H1 (cell line): ENCODE measurements at regions not wholly inside any gene's neighbourhood (a gene's known extent, or its start where the extent isn't known, plus 50 kb on each side); places are given as distances from the start of the nearest gene placed in this dataset.

Experiments
- CTCF ChIA-PET: fragments of 300-600 bp; sonication (Branson Sonifier 250); formaldehyde crosslinking; loops from one replicate; lab custom pipeline; 2021; ENCODE audit not compliant: partially characterized antibody; lab: Charles Lee
- POLR2A ChIA-PET: fragments of 300-600 bp; sonication (Branson Sonifier 250); formaldehyde crosslinking; loops from one replicate; lab custom pipeline; 2021; ENCODE audit warnings: inconsistent platforms; ENCODE audit not compliant: partially characterized antibody; lab: Charles Lee
- DNase-seq, 2 experiments: peaks; one replicate each; pipeline versions ENCODE4 v3.0.0 to v3.0.0-alpha.2; 2010 to 2022; ENCODE audit warnings: low spot score in 2 of 2, low read depth in 1 of 2, mixed read lengths in 1 of 2
- FAIRE-seq: peaks from 2 replicates; lab custom pipeline; 2011; peaks lifted over from hg19 to GRCh38; lab: Jason Lieb, UNC
- H2AFZ ChIP-seq: 2 replicates; pipeline ENCODE4 v1.8.1; 2012; ENCODE audit warnings: low read length, inconsistent platforms
- H2AK5ac ChIP-seq: 2 replicates; pipeline ENCODE4 v1.6.1; 2013; ENCODE audit warnings: low read depth, low read length
- H2BK120ac ChIP-seq: replicated peaks from 2 replicates; pipeline ENCODE3; 2013; ENCODE audit warnings: low read depth, low read length, inconsistent platforms
- H2BK12ac ChIP-seq: 2 replicates; pipeline ENCODE4 v1.6.1; 2013; ENCODE audit warnings: low read depth, low read length
- H2BK15ac ChIP-seq: 2 replicates; pipeline ENCODE4 v1.6.1; 2013; ENCODE audit warnings: low read length
- H2BK20ac ChIP-seq: 2 replicates; pipeline ENCODE4 v1.6.1; 2013; ENCODE audit warnings: low read length
- H2BK5ac ChIP-seq: 2 replicates; pipeline ENCODE4 v1.6.1; 2013; ENCODE audit warnings: low read depth, low read length
- H3K14ac ChIP-seq: 2 replicates; pipeline ENCODE4 v1.6.1; 2013; ENCODE audit warnings: inconsistent platforms; ENCODE audit not compliant: insufficient read length
- H3K18ac ChIP-seq: 2 replicates; pipeline ENCODE4 v1.6.1; 2013; ENCODE audit warnings: low read length; ENCODE audit errors: extremely low read depth
- H3K23ac ChIP-seq: 2 replicates; pipeline ENCODE4 v1.6.1; 2013; ENCODE audit warnings: inconsistent platforms; ENCODE audit not compliant: insufficient read length
- H3K23me2 ChIP-seq: 2 replicates; pipeline ENCODE4 v1.6.1; 2013; ENCODE audit warnings: low read depth, low read length
- H3K27ac ChIP-seq: 2 replicates; pipeline ENCODE4 v1.6.1; 2011; ENCODE audit warnings: low read depth, low read length, inconsistent platforms
- H3K27me3 ChIP-seq, 4 experiments: replicated peaks in 1 of 4; 1 replicate in 1 of 4; 2 replicates in 3 of 4; pipeline versions ENCODE4 v1.6.1 to v1.8.1; 2011 to 2013; ENCODE audit warnings: low read length in 3 of 4, mild to moderate bottlenecking in 3 of 4, inconsistent platforms in 2 of 4, mixed read lengths in 2 of 4, moderate library complexity in 1 of 4; ENCODE audit not compliant: control insufficient read depth in 3 of 4, insufficient read depth in 3 of 4; ENCODE audit errors: extremely low read depth in 1 of 4
- H3K36me3 ChIP-seq, 4 experiments: 2 replicates each; pipeline versions ENCODE4 v1.6.1 to v1.8.1; 2011 to 2013; ENCODE audit warnings: mild to moderate bottlenecking in 4 of 4, low read length in 3 of 4, moderate library complexity in 2 of 4, control low read depth in 1 of 4, inconsistent platforms in 1 of 4; ENCODE audit not compliant: insufficient read depth in 4 of 4, control insufficient read depth in 2 of 4
- H3K4ac ChIP-seq: replicated peaks from 2 replicates; pipeline ENCODE3; 2013; ENCODE audit warnings: low read length, low read depth, mixed read lengths, inconsistent platforms; ENCODE audit not compliant: insufficient read length
- H3K4me1 ChIP-seq, 4 experiments: replicated peaks in 1 of 4; 1 replicate in 1 of 4; 2 replicates in 3 of 4; pipeline versions ENCODE4 v1.6.1 to v1.8.1; 2011 to 2013; ENCODE audit warnings: low read length in 3 of 4, inconsistent platforms in 2 of 4, mixed read lengths in 1 of 4; ENCODE audit not compliant: insufficient read depth in 4 of 4, control insufficient read depth in 3 of 4
- H3K4me2 ChIP-seq, 2 experiments: 2 replicates each; pipeline versions ENCODE4 v1.6.1 to v1.8.1; 2011 to 2013; ENCODE audit warnings: low read depth in 2 of 2, low read length in 2 of 2, control low read depth in 1 of 2, inconsistent platforms in 1 of 2, mild to moderate bottlenecking in 1 of 2; ENCODE audit not compliant: insufficient read depth in 1 of 2
- H3K4me3 ChIP-seq, 4 experiments: fragments of 200-600, 300-600 bp in 1 of 4; sonication (generic), shearing (Covaris generic), sonication (Bioruptor Twin) in 1 of 4; 2 replicates each; pipeline versions ENCODE4 v1.5.1 to v1.8.1; 2011 to 2016; ENCODE audit warnings: low read length in 4 of 4, low read depth in 3 of 4, control low read depth in 2 of 4, inconsistent platforms in 2 of 4, mild to moderate bottlenecking in 2 of 4, mixed read lengths in 1 of 4, moderate library complexity in 1 of 4; ENCODE audit not compliant: insufficient read depth in 2 of 4; ENCODE audit errors: extremely low read depth in 1 of 4
- H3K56ac ChIP-seq: replicated peaks from 2 replicates; pipeline ENCODE3; 2013; ENCODE audit warnings: low read depth, mild to moderate bottlenecking, mixed read lengths, low read length, inconsistent platforms; ENCODE audit not compliant: insufficient read length
- H3K79me1 ChIP-seq: 2 replicates; pipeline ENCODE4 v1.6.1; 2013; ENCODE audit warnings: low read depth, low read length, control low read depth
- H3K79me2 ChIP-seq, 2 experiments: 2 replicates each; pipeline versions ENCODE4 v1.6.1 to v1.8.1; 2012 to 2013; ENCODE audit warnings: low read length in 2 of 2, mild to moderate bottlenecking in 2 of 2, inconsistent platforms in 1 of 2; ENCODE audit not compliant: insufficient read depth in 2 of 2, control insufficient read depth in 1 of 2
- H3K9ac ChIP-seq, 4 experiments: replicated peaks in 1 of 4; 1 replicate in 1 of 4; 2 replicates in 3 of 4; pipeline versions ENCODE4 v1.6.1 to v1.8.1; 2011 to 2013; ENCODE audit warnings: low read depth in 3 of 4, low read length in 3 of 4, control low read depth in 2 of 4, mild to moderate bottlenecking in 2 of 4, moderate library complexity in 2 of 4, inconsistent platforms in 1 of 4; ENCODE audit errors: extremely low read depth in 1 of 4
- H3K9me3 ChIP-seq, 2 experiments: 2 replicates each; pipeline versions ENCODE4 v1.6.1 to v1.8.1; 2012 to 2013; ENCODE audit warnings: mild to moderate bottlenecking in 2 of 2, moderate library complexity in 2 of 2, control low read depth in 1 of 2, inconsistent platforms in 1 of 2, low read depth in 1 of 2, low read length in 1 of 2, mixed read lengths in 1 of 2; ENCODE audit not compliant: insufficient read depth in 2 of 2
- H4K20me1 ChIP-seq, 2 experiments: replicated peaks in 1 of 2; 2 replicates each; pipeline versions ENCODE3 to v1.8.1; 2011 to 2013; ENCODE audit warnings: inconsistent platforms in 2 of 2, low read length in 2 of 2, mild to moderate bottlenecking in 1 of 2; ENCODE audit not compliant: insufficient read depth in 2 of 2, control insufficient read depth in 1 of 2
- H4K5ac ChIP-seq: 2 replicates; pipeline ENCODE4 v1.6.1; 2013; ENCODE audit warnings: low read length, low read depth, mixed read lengths, inconsistent platforms; ENCODE audit not compliant: insufficient read length
- H4K8ac ChIP-seq: 2 replicates; pipeline ENCODE4 v1.8.0; 2013; ENCODE audit warnings: mild to moderate bottlenecking, moderate library complexity, low read length, inconsistent platforms; ENCODE audit not compliant: insufficient read depth; ENCODE audit errors: extremely low read depth
- H4K91ac ChIP-seq: replicated peaks from 2 replicates; pipeline ENCODE3; 2013; ENCODE audit warnings: low read length, mixed read lengths, inconsistent platforms; ENCODE audit not compliant: insufficient read length
- KDM5A ChIP-seq: fragments of 200-600 bp; IDR thresholded peaks from 2 replicates; pipeline ENCODE4 v1.7.1; 2012; ENCODE audit warnings: mild to moderate bottlenecking, low read length, inconsistent platforms, mixed read lengths
- MAX ChIP-seq: IDR thresholded peaks from 2 replicates; pipeline ENCODE4 v1.6.1; 2012; ENCODE audit warnings: inconsistent platforms
- RXRA ChIP-seq: IDR thresholded peaks from 2 replicates; pipeline ENCODE4 v1.6.1; 2011; ENCODE audit warnings: low read depth, mild to moderate bottlenecking, low read length, moderate library complexity; ENCODE audit not compliant: insufficient read depth
- SP4 ChIP-seq: IDR thresholded peaks from 2 replicates; pipeline ENCODE4 v1.6.1; 2012; ENCODE audit warnings: low read length, inconsistent platforms
- TAF1 ChIP-seq: IDR thresholded peaks from 2 replicates; pipeline ENCODE4 v1.6.1; 2011; ENCODE audit warnings: mild to moderate bottlenecking, low read depth, low read length
- TBP ChIP-seq: IDR thresholded peaks from 2 replicates; pipeline ENCODE4 v1.6.1; 2011; ENCODE audit warnings: low read depth, low read length, improper control_type of control experiment
- WGBS, 2 experiments: shearing (Covaris generic) in 1 of 2; methylation state at CpG; one replicate each; pipeline versions ENCODE4 v1.1.6 to v1.1.7; 2013 to 2015; ENCODE audit warnings: low lambda C conversion rate in 2 of 2, mixed read lengths in 2 of 2, inconsistent platforms in 1 of 2, low coverage in 1 of 2, missing lambda C conversion rate in 1 of 2; ENCODE audit not compliant: insufficient replicate concordance in 2 of 2, insufficient coverage in 1 of 2, insufficient read length in 1 of 2; ENCODE audit errors: extremely low coverage in 1 of 2, missing lambda C conversion rate in 1 of 2; 5-methylcytosine and 5-hydroxymethylcytosine counted together

GRCh38 chr1:189513091-189513490 is 964.6 kb downstream of the BRINP3 start:
- Histone ChIP-seq H3K79me1 (no peaks in the 10 kb centered on the region), H2AFZ (peak overlapping the region; percentile 70), H3K4me2 (no peak overlapping the region), H2BK20ac (no peak overlapping the region), H3K23me2 (no peaks in the 10 kb centered on the region), H4K5ac (no peak overlapping the region), H3K27ac (no peak overlapping the region), H3K4me1 (0 out of 7 replicates have a peak, but pooled peaks cover 0 to 2% (median 0%) of the 10 kb centered on the region in 4 experiments), H2BK5ac (no peak overlapping the region), H3K9ac (no peak overlapping the region), H3K27me3 (no peaks in the 10 kb centered on the region), H2BK12ac (no peak overlapping the region), H3K4me3 (no peak overlapping the region), H2BK15ac (no peak overlapping the region), H4K8ac (peak overlapping the region; percentile 68; the same call in 1 of the 2 replicates), H2AK5ac (no peak overlapping the region), H4K20me1 (no peaks in the 10 kb centered on the region), H3K14ac (no peak overlapping the region)
- WGBS, 2 experiments: 98% methylated on average over 6 of the region's 6 CpGs; no CpG with 5 or more reads in 1 of the 2 experiments
- no peak for DNase-seq
- POLR2A ChIA-PET: no interaction called here
- no peak for FAIRE-seq
- no peak for TF ChIP-seq TBP
- TF ChIP-seq SP4: no peak
- no peak for TF ChIP-seq KDM5A
- TF ChIP-seq TAF1: no peak
- TF ChIP-seq RXRA: no peak
- TF ChIP-seq MAX: no peak
- TF ChIP-seq, all 59 proteins: peak for 0
- Histone ChIP-seq H3K79me2 (no peaks in the 10 kb centered on the region), H3K56ac (no peak overlapping the region), H4K91ac (no peak overlapping the region), H3K4ac (no peak overlapping the region), H3K9me3 (no peaks in the 10 kb centered on the region), H3K18ac (no peak overlapping the region), H3K23ac (no peak overlapping the region), H3K36me3 (no peaks in the 10 kb centered on the region), H2BK120ac (no peak overlapping the region)
- CTCF ChIA-PET: interaction anchor here (0.6 to 0.9 kb wide), 2 partner anchors 68 to 606 kb away, joined by 3 read pairs; no protein-coding TSS in a partner anchor
